SK-N-MC (cell line): ENCODE measurements at regions not wholly inside any gene's neighbourhood (a gene's known extent, or its start where the extent isn't known, plus 50 kb on each side); places are given as distances from the start of the nearest gene placed in this dataset.
"Not testable (repeated sequence)": the region's sequence is repeated elsewhere in the genome, so short reads cannot be mapped to it uniquely, and the experiment has no call there.

Experiments
- DNase-seq: peaks from one replicate; pipeline ENCODE4 v3.0.0-alpha.2; 2011; ENCODE audit warnings: low read depth, low spot score
- H3K27ac ChIP-seq: fragments of 200-600 bp; sonication (generic); 2 replicates; pipeline ENCODE4 v1.5.1; 2016; ENCODE audit warnings: mixed run types
- H3K36me3 ChIP-seq: fragments of 200-600 bp; sonication (generic); 2 replicates; pipeline ENCODE4 v1.6.1; 2017; ENCODE audit warnings: antibody characterized with exemption, low read length, mixed read lengths; ENCODE audit not compliant: insufficient read depth
- H3K4me3 ChIP-seq: fragments of 200-600 bp; sonication (generic); 2 replicates; pipeline ENCODE4 v1.5.1; 2016
- H3K9ac ChIP-seq: fragments of 200-600 bp; sonication (generic); 2 replicates; pipeline ENCODE4 v1.8.0; 2017; ENCODE audit warnings: mixed run types, mixed read lengths; ENCODE audit not compliant: insufficient read length
- H3K9me3 ChIP-seq: fragments of 200-600 bp; sonication (generic); 2 replicates; pipeline ENCODE4 v1.6.1; 2017; ENCODE audit warnings: low read depth, mild to moderate bottlenecking, antibody characterized with exemption, low read length, moderate library complexity, mixed read lengths
- EZH2 ChIP-seq: fragments of 200-600 bp; sonication (generic); IDR thresholded peaks from one replicate; pipeline ENCODE4 v1.6.1; 2017; ENCODE audit warnings: antibody characterized with exemption
- FOXP2 ChIP-seq: optimal IDR thresholded peaks from 2 replicates; pipeline ENCODE3; 2011; ENCODE audit warnings: mild to moderate bottlenecking, moderate library complexity; ENCODE audit not compliant: insufficient read depth; ENCODE audit errors: extremely low read length, control extremely low read depth
- POLR2AphosphoS5 ChIP-seq: IDR thresholded peaks from 2 replicates; pipeline ENCODE4 v1.6.1; 2012; ENCODE audit warnings: mild to moderate bottlenecking, low read depth, low read length, borderline replicate concordance

DNA sequence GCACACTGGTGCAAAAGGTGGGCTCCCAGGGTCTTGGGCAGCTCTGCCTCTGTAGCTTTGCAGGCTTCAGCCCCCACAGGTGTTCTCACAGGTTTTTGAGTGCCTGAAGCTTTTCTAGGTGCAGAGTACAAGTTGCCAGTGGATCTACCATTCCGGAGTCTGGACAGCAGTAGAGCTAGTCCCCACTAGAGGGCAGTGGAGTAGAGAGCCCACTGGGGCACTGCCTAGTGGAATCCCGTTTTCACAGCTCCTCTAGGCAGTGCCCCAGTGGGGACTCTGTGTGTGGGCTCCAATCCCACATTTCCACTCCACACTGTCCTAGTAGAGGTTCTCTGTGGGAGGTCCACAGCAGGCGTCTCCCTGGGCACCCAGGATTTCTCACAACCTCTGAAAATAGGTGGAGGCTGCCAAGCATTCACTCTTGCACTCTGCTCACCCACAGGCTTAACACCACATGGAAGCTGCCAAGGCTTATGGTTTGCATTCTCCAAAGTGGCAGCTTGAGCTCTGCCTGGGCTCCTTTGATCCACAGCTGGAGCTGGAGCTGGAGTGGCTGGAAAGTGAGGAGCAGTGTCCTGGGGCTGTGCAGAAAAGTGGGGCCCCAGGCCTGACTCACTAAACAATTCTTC lies 86.3 kb upstream of the PROKR2 start:
- H3K27ac ChIP-seq = no peak overlapping the region
- TF ChIP-seq POLR2AphosphoS5 (no peak), FOXP2 (no peak), EZH2 (no peak)
- no peak for DNase-seq
- no peaks in the 10 kb centered on the region for H3K9me3 ChIP-seq
- H3K4me3 ChIP-seq = no peak overlapping the region
- H3K9ac ChIP-seq = no peak overlapping the region
- no peaks in the 10 kb centered on the region for H3K36me3 ChIP-seq

DNA sequence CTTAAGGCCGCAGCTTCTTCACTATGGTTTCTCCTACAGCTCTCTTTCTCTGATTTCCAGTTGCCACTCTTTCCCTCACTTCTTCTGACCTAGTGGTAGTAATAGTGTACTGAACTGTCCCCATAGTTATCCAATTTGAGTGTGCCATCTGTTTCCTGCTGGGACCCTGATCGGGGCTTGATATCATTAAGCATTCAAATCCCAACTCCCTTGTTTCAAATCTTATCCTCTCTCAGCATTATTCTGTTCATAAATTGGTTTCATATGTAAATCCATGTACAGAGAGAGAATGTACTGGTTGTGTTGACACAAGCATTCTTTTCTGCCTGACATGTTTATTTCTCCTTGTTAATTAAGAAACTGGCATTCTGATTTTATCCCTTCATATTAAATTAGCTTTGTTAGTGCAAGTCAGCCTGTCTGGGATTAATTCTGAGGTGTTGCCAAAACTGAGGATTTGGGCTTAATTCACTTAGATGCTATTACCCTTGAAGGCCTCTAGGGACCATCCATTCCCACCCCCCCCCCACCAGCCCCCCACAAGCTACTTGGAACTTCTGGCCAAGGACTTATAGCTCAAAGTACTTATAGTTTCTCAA lies 84.6 kb upstream of the PROKR2 start:
- no peak for DNase-seq
- Histone ChIP-seq H3K27ac (no peak overlapping the region), H3K9me3 (no peaks in the 10 kb centered on the region), H3K4me3 (no peak overlapping the region), H3K36me3 (no peaks in the 10 kb centered on the region), H3K9ac (no peak overlapping the region)
- TF ChIP-seq EZH2 = no peak
- TF ChIP-seq POLR2AphosphoS5 = no peak
- no peak for TF ChIP-seq FOXP2

DNA sequence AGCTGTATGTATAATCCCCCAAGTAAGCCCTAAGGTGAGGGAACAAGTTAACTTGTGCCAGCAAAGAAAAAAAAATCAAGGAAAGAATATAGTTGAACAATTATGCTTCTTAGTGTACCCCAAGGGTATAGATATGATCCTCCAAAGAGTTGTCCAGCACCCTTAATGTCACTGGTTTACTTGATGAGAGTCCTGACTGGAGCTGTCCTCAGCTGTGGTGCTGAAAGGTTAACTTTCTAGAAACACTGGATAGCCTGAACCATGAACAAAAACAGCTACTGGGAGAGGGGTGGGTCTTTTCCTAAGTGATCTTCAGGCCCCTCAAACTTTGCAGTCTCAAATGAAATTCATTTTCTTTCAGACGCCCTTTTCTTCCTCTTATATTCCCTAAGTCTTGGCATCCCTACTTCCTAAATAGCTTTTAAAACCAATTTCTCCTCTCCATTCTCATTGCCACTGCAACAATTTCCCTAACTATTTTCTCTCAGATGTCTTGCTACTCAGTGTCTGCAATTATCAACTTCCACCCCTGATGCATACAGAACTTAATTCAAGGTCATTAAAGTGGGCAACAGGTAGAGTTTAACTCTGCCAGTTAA lies 83.5 kb upstream of the PROKR2 start:
- DNase-seq = no peak
- H3K27ac ChIP-seq = no peak overlapping the region
- no peak for TF ChIP-seq EZH2
- TF ChIP-seq FOXP2 = no peak
- no peak for TF ChIP-seq POLR2AphosphoS5

DNA sequence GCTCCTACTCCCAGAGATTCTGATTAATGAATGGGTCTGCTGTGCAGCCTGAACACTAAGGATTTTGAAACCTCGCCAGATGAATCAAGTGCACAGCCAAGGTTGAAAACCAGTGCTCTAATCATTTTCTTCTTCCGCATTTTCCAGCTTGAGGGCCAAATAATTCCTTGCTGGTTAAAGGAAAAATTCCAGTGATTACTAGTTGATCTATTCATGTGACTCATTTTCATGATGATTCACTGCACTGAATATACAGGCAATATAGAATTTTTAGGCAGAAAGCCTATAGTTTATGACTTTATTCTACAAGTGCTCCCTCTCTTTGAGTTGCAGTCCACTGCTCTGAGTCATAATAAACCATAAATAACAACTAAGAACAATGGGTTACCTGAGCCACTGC lies 80.6 kb upstream of the PROKR2 start:
- Histone ChIP-seq H3K9ac (no peak overlapping the region), H3K9me3 (no peaks in the 10 kb centered on the region)

More for the DNA sequence above, 83.5 kb upstream of the PROKR2 start:
- no peak overlapping the region for H3K9ac ChIP-seq
- H3K4me3 ChIP-seq = no peak overlapping the region
- H3K9me3 ChIP-seq = no peaks in the 10 kb centered on the region
- H3K36me3 ChIP-seq = no peaks in the 10 kb centered on the region

DNA sequence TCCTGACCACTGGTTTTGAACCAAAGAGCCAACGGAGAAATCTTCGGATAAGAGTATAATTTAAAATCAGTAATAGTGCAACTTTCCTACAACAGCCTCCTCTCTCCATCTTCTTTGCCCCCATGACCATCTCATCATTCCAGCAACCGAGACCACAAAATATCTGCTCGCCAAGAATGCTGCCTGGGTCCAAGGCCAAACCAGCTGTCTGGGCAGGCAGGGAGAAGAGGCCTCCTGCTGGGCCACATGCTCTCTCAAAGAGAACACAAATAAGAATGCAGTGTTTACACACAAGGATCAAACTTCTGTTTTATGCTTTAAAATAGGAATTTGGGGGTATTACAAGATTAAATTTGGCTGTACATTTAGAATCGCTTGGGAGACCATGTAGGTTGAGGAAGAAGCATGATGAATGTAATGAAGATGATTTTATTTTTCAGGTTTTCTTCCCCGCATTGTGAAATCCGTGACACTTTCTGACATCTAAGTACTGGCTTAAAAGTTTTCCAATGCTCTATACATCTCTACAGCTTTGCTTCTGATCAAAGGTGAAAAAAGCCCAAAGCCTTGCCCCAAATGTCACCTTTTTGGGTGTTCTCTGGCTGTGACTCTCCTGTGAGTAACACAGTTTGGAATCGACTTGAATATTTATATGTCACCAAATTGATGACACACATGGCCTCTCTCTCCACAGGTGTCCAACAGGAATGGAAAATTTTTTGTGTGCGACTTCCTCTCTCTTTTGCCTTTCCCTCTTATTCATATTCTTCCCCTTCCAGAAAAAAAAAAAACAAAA lies 79.4 kb upstream of the PROKR2 start:
- Histone ChIP-seq H3K9ac (no peak overlapping the region), H3K4me3 (no peak overlapping the region), H3K36me3 (no peaks in the 10 kb centered on the region), H3K27ac (no peak overlapping the region), H3K9me3 (no peaks in the 10 kb centered on the region)
- no peak for DNase-seq
- no peak for TF ChIP-seq POLR2AphosphoS5

More for the DNA sequence above, 80.6 kb upstream of the PROKR2 start:
- no peak overlapping the region for H3K4me3 ChIP-seq
- no peak overlapping the region for H3K27ac ChIP-seq
- TF ChIP-seq FOXP2 (no peak), EZH2 (no peak), POLR2AphosphoS5 (no peak)
- DNase-seq = no peak
- H3K36me3 ChIP-seq = no peaks in the 10 kb centered on the region

DNA sequence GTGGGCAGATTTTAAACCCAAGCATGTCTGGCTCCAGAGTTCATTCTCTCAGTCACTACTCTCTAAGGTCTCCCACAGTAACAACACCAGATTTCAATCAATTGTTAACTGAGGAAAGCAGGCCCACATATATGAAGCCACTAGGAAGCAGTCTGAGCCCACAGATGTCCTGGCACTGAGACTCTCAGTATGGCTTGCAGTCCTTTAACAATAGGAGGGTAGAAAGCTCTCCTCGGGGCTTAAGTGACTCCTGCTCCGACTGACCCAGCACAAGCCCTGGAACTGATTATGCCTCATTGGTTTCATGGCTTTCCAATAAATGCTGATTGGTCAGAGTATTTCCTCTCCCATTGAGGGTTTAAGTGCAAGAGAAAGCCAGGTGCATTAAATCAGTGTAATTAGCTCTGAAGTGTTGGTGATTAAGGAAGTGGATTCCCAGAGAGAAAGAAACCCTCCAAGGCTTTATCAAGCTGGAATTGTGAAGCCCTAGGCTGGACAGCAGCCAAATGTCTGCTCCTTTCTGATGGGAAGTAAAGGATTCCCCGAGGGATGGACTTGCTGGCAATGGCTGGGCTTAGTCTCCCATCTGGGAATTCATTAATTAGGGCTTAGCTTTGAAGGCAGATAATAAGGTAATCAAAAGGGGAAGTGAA lies 76.6 kb upstream of the PROKR2 start:
- Histone ChIP-seq H3K9me3 (no peaks in the 10 kb centered on the region), H3K9ac (no peak overlapping the region), H3K36me3 (no peaks in the 10 kb centered on the region), H3K27ac (no peak overlapping the region), H3K4me3 (no peak overlapping the region)
- no peak for DNase-seq
- TF ChIP-seq POLR2AphosphoS5 (no peak), EZH2 (no peak)

DNA sequence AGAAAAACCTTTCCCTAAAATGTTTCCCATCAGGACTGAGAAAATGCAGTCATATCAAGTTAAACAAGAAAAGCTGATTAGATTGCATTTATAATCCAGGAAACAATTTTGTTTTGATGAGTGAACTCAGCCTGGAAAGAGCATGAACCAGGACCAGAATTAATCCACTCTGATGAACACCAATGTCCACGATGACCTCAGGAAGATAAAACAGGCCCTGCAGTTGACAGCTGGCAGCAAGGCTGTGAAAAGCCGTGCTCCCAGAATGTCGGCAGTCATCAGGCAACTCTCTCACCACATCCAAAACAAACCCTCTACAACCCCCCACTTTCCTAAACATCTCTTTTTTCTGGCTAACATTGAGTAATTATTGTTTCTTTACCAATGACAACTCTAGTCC lies 74.0 kb upstream of the PROKR2 start:
- no peak for DNase-seq
- TF ChIP-seq FOXP2 (no peak), POLR2AphosphoS5 (no peak), EZH2 (no peak)
- H3K36me3 ChIP-seq = no peaks in the 10 kb centered on the region
- no peak overlapping the region for H3K9ac ChIP-seq
- no peak overlapping the region for H3K4me3 ChIP-seq
- no peak overlapping the region for H3K27ac ChIP-seq
- no peaks in the 10 kb centered on the region for H3K9me3 ChIP-seq

DNA sequence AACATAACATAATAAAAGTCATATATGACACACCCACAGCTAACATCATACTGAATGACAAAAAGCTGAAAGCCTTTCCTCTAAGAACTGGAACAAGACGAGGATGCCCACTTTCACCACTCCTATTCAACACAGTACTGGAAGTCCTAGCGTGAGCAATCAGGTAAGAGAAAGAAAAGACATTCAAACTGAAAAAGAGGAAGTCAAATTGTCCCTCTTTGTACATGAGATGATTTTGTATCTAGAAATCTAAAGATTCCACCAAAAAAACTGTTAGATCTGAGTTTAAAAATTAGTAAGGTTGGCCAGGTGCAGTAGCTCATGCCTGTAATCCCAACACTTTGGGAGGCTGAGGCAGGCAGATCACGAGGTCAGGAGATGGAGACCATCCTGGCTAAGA lies 70.1 kb upstream of the PROKR2 start:
- not testable (repeated sequence) for H3K27ac ChIP-seq, H3K36me3 ChIP-seq, H3K4me3 ChIP-seq, DNase-seq, H3K9me3 ChIP-seq, H3K9ac ChIP-seq

DNA sequence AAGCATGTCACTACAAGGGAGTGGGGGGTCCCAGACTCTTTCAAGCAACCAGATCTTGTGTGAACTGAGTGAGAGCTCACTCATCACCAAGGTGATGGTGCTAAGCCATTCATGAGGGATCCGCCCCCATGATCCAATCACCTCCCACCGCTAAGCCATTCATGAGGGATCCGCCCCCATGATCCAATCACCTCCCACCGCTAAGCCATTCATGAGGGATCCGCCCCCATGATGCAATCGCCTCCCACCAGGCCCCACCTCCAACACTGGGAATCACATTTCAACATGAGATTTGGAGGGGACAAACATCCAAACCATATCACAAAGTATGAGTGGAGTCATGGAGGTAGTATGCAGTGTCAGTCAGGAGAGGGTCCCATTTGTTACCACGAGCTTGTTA lies 64.8 kb upstream of the PROKR2 start:
- H3K9me3 ChIP-seq, H3K4me3 ChIP-seq, DNase-seq, H3K9ac ChIP-seq, H3K36me3 ChIP-seq, H3K27ac ChIP-seq: not testable (repeated sequence)
